ENCODE measurements at regions not wholly inside any gene's neighbourhood (a gene's known extent, or its start where the extent isn't known, plus 50 kb on each side); places are given as distances from the start of the nearest gene placed in this dataset.

DNA sequence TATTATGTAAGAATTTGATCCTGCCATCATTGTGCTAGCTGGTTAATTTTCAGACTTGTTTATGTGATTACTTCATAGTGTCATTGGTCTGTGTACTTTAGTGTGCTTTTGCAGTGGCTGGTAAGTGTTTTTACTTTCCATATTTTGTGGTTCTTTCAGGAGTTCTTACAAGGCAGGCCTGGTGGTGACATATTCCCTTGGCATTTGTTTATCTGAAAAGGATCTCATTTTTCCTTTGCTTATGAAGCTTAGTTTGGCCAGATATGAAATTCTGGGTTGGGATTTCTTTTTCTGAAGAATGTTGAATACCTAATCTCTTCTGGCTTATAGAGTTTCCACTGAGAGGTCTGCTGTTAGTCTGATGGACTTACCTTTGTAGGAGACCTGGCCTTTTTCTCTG lies 72.8 kb upstream of the MC4R start:
- no peak for DNase-seq (ENCODE audit: low read depth in 4 of 4, low spot score in 3 of 4)

DNA sequence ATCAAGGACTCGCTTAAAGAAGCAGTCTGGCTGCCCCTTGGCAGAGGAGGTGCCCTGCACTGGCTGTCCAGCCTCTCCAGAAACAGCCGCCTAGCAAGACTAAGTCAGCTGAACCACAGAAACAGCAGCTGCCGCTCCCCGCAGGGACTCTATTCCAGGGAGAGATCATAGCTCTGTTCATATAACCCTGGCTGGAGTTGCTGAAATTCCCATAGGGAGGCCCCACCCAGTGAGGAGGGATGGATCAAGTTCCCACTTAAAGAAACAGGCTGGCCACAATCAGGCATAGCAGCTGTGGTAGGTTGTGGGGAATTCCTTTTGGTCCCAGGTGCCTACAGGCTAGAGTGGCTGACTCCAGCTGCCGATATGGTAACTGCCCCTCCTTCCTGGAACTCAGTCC lies 74.2 kb upstream of the MC4R start:
- DNase-seq (ENCODE audit: low read depth in 4 of 4, low spot score in 3 of 4), result no peak

GRCh38 chr18:60448487-60449267 lies 76.1 kb upstream of the MC4R start:
- DNase-seq (ENCODE audit: low read depth in 4 of 4, low spot score in 3 of 4), result no peak

GRCh38 chr18:60452421-60452820 lies 79.8 kb upstream of the MC4R start:
- no peak for DNase-seq (ENCODE audit: low read depth in 4 of 4, low spot score in 3 of 4)

- DNase-seq (ENCODE audit: low read depth in 4 of 4, low spot score in 3 of 4), result no peak
Observed at GRCh38 chr18:60466677-60467076, 94.1 kb upstream of the MC4R start.

- no peak for DNase-seq (ENCODE audit: low read depth in 4 of 4, low spot score in 3 of 4)
Observed at GRCh38 chr18:60469387-60470100, 97.0 kb upstream of the MC4R start.

GRCh38 chr18:60471652-60472051 lies 99.1 kb upstream of the MC4R start:
- DNase-seq (ENCODE audit: low read depth in 4 of 4, low spot score in 3 of 4), result no peak

- DNase-seq (ENCODE audit: low read depth in 4 of 4, low spot score in 3 of 4), result no peak
Observed at GRCh38 chr18:60485201-60485600, 112.6 kb upstream of the MC4R start.

- no peak for DNase-seq (ENCODE audit: low read depth in 4 of 4, low spot score in 3 of 4)
Observed at GRCh38 chr18:60493066-60493465, 120.5 kb upstream of the MC4R start.

GRCh38 chr18:60499675-60500074 lies 127.1 kb upstream of the MC4R start:
- DNase-seq (ENCODE audit: low read depth in 4 of 4, low spot score in 3 of 4), result no peak

- no peak for DNase-seq (ENCODE audit: low read depth in 4 of 4, low spot score in 3 of 4)
Observed at GRCh38 chr18:60500960-60501359, 128.4 kb upstream of the MC4R start.

DNA sequence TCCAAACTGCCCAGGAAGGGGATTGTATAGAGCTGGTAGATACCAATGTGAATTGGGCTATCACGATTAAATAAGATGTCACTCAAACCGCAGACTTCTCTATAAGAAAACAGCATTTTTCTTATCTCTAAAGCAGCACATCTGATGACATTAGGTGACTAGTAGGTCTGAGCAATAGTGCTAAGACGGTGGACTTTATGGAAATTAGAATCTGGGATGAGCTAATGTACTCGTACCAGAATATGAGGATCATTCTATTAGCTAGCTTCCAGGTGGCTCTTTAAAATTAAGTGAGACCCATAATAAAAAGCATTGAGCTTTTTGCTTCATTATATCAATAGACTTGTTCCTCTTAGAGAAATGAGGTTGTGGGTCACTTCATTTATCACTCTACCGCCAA lies 130.0 kb upstream of the MC4R start:
- DNase-seq (ENCODE audit: low read depth in 4 of 4, low spot score in 3 of 4), result no peak

DNA sequence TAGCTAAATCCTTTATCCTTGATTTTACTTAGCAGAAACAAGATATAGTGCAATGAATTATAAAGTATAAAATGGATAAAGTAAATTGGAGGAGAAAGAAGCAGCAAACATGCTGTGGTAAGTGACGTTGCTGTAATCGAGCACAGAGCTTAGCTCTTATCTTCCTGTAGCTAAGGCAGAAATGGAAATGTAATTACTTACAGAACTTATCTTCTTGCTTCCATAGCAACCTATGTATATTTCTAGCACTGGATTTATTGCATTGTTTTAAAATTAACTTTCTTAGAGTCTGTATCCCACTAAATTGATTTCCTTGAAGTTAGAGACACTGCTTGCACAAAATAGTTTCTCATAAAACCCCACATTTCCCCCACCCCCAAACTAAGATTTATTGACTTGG lies 130.6 kb upstream of the MC4R start:
- DNase-seq (ENCODE audit: low read depth in 4 of 4, low spot score in 3 of 4), result no peak

GRCh38 chr18:60506190-60506589 lies 133.6 kb upstream of the MC4R start:
- no peak for DNase-seq (ENCODE audit: low read depth in 4 of 4, low spot score in 3 of 4)

DNA sequence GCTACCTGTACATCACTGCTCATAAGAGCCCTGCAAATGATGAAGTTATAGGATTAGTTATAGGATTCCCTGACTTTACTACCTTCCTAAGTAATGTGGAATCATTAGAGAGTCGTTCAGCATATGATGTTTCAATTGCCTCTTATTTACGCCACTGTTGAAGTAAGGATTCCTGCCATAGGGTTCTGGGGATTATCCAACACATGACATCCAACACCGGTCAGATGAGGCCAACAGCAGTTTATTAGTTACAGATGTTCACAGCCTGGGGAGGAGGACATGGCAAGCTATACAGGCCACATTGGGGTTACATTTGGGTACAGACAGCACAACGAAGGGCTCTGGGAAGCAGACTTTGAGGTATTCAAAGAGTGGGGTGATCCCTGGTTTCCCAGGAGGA lies 134.1 kb upstream of the MC4R start:
- no peak for DNase-seq (ENCODE audit: low read depth in 4 of 4, low spot score in 3 of 4)

- DNase-seq (ENCODE audit: low read depth in 4 of 4, low spot score in 3 of 4), result no peak
Observed at GRCh38 chr18:60508108-60508507, 135.5 kb upstream of the MC4R start.

DNA sequence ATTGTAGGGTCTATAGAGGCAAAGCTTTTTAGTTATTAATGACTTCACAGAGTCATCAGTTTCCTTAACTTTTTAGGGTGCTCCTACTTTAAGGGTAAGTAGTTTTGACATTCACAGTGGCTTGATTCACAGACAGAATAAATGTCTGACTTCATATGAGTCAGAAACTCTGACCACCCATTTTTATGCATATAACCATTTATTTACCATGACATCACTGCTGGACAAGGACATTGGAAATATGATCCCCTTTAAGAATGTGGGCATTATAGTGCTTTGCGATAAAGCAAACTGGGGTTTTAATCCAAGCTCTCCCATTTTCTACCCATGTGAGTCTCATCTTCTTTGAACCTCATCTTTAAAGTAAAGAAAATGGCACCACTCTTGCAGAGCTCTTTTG lies 162.0 kb upstream of the MC4R start:
- DNase-seq (ENCODE audit: low read depth in 4 of 4, low spot score in 3 of 4), result no peak

- DNase-seq (ENCODE audit: low read depth in 4 of 4, low spot score in 3 of 4), result no peak
Observed at GRCh38 chr18:60537074-60537473, 164.5 kb upstream of the MC4R start.

DNA sequence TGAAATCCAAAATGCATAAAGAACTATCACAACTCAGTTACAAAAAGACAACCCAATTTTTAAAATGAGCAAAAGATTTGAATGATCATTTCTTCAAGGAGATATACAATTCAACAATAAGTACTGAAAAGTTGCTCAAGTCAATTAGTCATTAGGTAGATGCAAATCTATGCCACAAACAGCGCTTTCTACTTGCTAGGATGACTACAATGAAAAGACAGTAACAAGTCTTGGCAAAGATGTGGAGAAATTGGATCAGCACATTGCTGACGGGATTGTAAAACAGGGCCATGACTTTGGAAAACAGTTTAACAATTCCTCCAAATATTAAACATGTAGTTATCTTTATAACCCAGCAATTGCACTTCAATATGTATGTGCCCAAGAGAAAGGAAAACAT lies 166.3 kb upstream of the MC4R start:
- DNase-seq (ENCODE audit: low read depth in 4 of 4, low spot score in 3 of 4), result no peak

DNA sequence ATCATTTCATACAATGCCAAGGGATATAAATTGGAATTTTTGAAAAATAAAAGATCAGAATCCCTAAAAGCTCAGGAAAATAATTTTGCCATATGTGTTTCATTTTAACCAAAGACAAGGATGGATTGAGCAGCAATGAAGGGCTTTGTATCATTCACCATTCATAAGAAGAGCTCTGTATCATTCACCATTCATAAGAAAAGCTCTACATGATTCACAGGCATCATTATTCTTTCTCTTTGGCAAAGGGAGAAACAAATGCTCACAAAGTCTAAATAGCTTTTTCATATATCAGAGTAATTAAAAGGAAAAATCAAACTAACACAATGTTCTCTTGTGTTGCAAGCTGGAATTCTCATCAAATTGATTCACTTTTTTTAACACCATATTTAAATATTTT lies 169.1 kb upstream of the MC4R start:
- no peak for DNase-seq (ENCODE audit: low read depth in 4 of 4, low spot score in 3 of 4)

DNA sequence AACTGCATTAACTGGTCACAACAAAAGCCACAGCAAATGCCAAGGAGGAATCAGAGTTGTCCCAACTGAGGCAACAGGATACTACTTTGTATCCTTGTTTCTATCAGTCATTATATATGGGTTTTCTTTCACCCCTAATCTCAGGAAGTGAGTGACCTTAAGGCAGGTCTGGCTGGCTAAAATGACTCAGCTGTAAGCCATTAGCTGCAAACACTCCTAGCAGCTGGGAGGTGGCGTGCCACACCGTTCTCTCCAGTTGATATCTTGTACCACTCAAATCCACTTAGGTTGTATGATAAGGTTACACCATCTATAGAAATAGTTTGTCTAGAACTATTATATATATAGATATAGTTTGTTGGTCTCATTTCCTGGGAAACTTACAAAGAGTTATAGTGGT lies 171.1 kb upstream of the MC4R start:
- DNase-seq (ENCODE audit: low read depth in 4 of 4, low spot score in 3 of 4), result no peak

- DNase-seq (ENCODE audit: low read depth in 4 of 4, low spot score in 3 of 4), result peak; percentile 6 to 32 (median 24)
Observed at GRCh38 chr18:60549338-60549960, 176.9 kb upstream of the MC4R start.
